ENCODE measurements at regions not wholly inside any gene's neighbourhood (a gene's known extent, or its start where the extent isn't known, plus 50 kb on each side); places are given as distances from the start of the nearest gene placed in this dataset.

GRCh38 chr12:66063916-66064315 is 66.6 kb downstream of the LLPH start:
- TF ChIP-seq POLR2A (IDR thresholded peaks at IDR 0.05; ENCODE audit: low read length): no peak
- no peak for TF ChIP-seq GATA1 (IDR thresholded peaks at IDR 0.05; ENCODE audit: low read depth, low read length)

All from erythroblast (primary cell).